Fibroblast of lung (primary cell): ENCODE measurements at regions not wholly inside any gene's neighbourhood (a gene's known extent, or its start where the extent isn't known, plus 50 kb on each side); places are given as distances from the start of the nearest gene placed in this dataset.

Source experiments
- DNase-seq, 2 donors: peaks; one replicate each; pipeline versions ENCODE4 v3.0.0 to v3.0.0-alpha.2; 2010; ENCODE audit warnings: low read depth in 2 of 2
- H2AFZ ChIP-seq: 2 replicates; pipeline ENCODE4 v1.5.1; 2012; ENCODE audit warnings: low read length, control low read depth, inconsistent platforms
- H3K27ac ChIP-seq: 2 replicates; pipeline ENCODE4 v1.5.1; 2011; ENCODE audit warnings: low read length, control low read depth; ENCODE audit not compliant: insufficient read depth
- H3K27me3 ChIP-seq: 2 replicates; pipeline ENCODE4 v1.5.1; 2011; ENCODE audit warnings: mild to moderate bottlenecking, low read length; ENCODE audit not compliant: control insufficient read depth, insufficient read depth
- H3K36me3 ChIP-seq: 2 replicates; pipeline ENCODE4 v1.5.1; 2011; ENCODE audit warnings: low read length; ENCODE audit not compliant: control insufficient read depth, insufficient read depth
- H3K4me1 ChIP-seq: 2 replicates; pipeline ENCODE4 v1.5.1; 2011; ENCODE audit warnings: low read length; ENCODE audit not compliant: control insufficient read depth, insufficient read depth; ENCODE audit errors: extremely low read depth
- H3K4me2 ChIP-seq: 2 replicates; pipeline ENCODE4 v1.5.1; 2011; ENCODE audit warnings: low read length, control low read depth; ENCODE audit not compliant: insufficient read depth; ENCODE audit errors: extremely low read depth
- H3K4me3 ChIP-seq, 4 experiments: fragments of 200-600 bp in 1 of 4; sonication (generic) in 1 of 4; replicated peaks in 1 of 4; 2 replicates each; pipeline ENCODE4 v1.5.1; 2011 to 2016; ENCODE audit warnings: low read length in 4 of 4, low read depth in 3 of 4, mild to moderate bottlenecking in 3 of 4, control low read depth in 2 of 4, inconsistent platforms in 1 of 4, mixed read lengths in 1 of 4; ENCODE audit not compliant: insufficient read depth in 1 of 4; ENCODE audit errors: control extremely low read depth in 1 of 4
- H3K79me2 ChIP-seq: 2 replicates; pipeline ENCODE4 v1.5.1; 2012; ENCODE audit warnings: mild to moderate bottlenecking, low read length, inconsistent platforms; ENCODE audit not compliant: control insufficient read depth, insufficient read depth
- H3K9ac ChIP-seq: 2 replicates; pipeline ENCODE4 v1.5.1; 2011; ENCODE audit warnings: mild to moderate bottlenecking, low read length, control low read depth; ENCODE audit not compliant: insufficient read depth
- H3K9me3 ChIP-seq: 2 replicates; pipeline ENCODE4 v1.5.1; 2012; ENCODE audit warnings: low read depth, low read length; ENCODE audit not compliant: control insufficient read depth, insufficient read depth
- H4K20me1 ChIP-seq: 2 replicates; pipeline ENCODE4 v1.5.1; 2011; ENCODE audit warnings: low read length; ENCODE audit not compliant: control insufficient read depth, insufficient read depth; ENCODE audit errors: extremely low read depth
- CTCF ChIP-seq, 2 donors: IDR thresholded peaks in 1 of 2; conservative IDR thresholded peaks in 1 of 2; 1 replicate in 1 of 2; 2 replicates in 1 of 2; pipeline ENCODE4 v1.5.1; 2011 to 2012; ENCODE audit warnings: low read length in 2 of 2, control low read depth in 1 of 2, inconsistent platforms in 1 of 2, low read depth in 1 of 2, mild to moderate bottlenecking in 1 of 2
- EZH2 ChIP-seq: IDR thresholded peaks from 2 replicates; pipeline ENCODE4 v1.5.1; 2012; ENCODE audit warnings: low read length, control low read depth, mild to moderate bottlenecking; ENCODE audit errors: missing control alignments

- H4K20me1 ChIP-seq, result no peaks in the 10 kb centered on the region
- no peak overlapping the region for H3K9ac ChIP-seq
- no peaks in the 10 kb centered on the region for H3K36me3 ChIP-seq
- no peak overlapping the region for H3K27ac ChIP-seq
- H3K27me3 ChIP-seq, result no peaks in the 10 kb centered on the region
- TF ChIP-seq CTCF (conservative IDR thresholded peaks at IDR 0.05 in 1 of 2, IDR thresholded peaks at IDR 0.05 in 1 of 2; ENCODE audit: low read depth in 1 of 2, low read length in 2 of 2) (no peak), EZH2 (no peak)
- no peak overlapping the region for H3K4me3 ChIP-seq
- H2AFZ ChIP-seq, result no peak overlapping the region
- no peaks in the 10 kb centered on the region for H3K9me3 ChIP-seq
- no peak for DNase-seq
- no peaks in the 10 kb centered on the region for H3K4me1 ChIP-seq
- H3K4me2 ChIP-seq, result no peak overlapping the region
- no peaks in the 10 kb centered on the region for H3K79me2 ChIP-seq
These were observed 348.3 kb downstream of the FRK start for GRCh38 chr6:115712291-115712961.

GRCh38 chr6:115708850-115709249, 351.8 kb downstream of the FRK start:
- H3K79me2 ChIP-seq, result no peaks in the 10 kb centered on the region
- H3K4me1 ChIP-seq, result no peaks in the 10 kb centered on the region
- H2AFZ ChIP-seq, result no peak overlapping the region
- no peak overlapping the region for H3K9ac ChIP-seq
- no peak overlapping the region for H3K4me3 ChIP-seq
- no peaks in the 10 kb centered on the region for H4K20me1 ChIP-seq
- no peak overlapping the region for H3K4me2 ChIP-seq
- H3K36me3 ChIP-seq, result no peaks in the 10 kb centered on the region
- DNase-seq, result no peak
- no peak overlapping the region for H3K27ac ChIP-seq
- H3K27me3 ChIP-seq, result no peaks in the 10 kb centered on the region
- no peaks in the 10 kb centered on the region for H3K9me3 ChIP-seq
- TF ChIP-seq CTCF (conservative IDR thresholded peaks at IDR 0.05 in 1 of 2, IDR thresholded peaks at IDR 0.05 in 1 of 2; ENCODE audit: low read depth in 1 of 2, low read length in 2 of 2) (no peak), EZH2 (no peak)

GRCh38 chr6:115706981-115707380, 353.7 kb downstream of the FRK start:
- Histone ChIP-seq H3K4me3 (no peak overlapping the region), H2AFZ (no peak overlapping the region), H3K79me2 (no peaks in the 10 kb centered on the region), H3K4me2 (no peak overlapping the region), H3K36me3 (no peaks in the 10 kb centered on the region), H3K27ac (no peak overlapping the region), H3K9ac (no peak overlapping the region), H3K27me3 (no peaks in the 10 kb centered on the region), H3K4me1 (no peaks in the 10 kb centered on the region), H3K9me3 (no peaks in the 10 kb centered on the region), H4K20me1 (no peaks in the 10 kb centered on the region)
- TF ChIP-seq EZH2 (no peak), CTCF (conservative IDR thresholded peaks at IDR 0.05 in 1 of 2, IDR thresholded peaks at IDR 0.05 in 1 of 2; ENCODE audit: low read depth in 1 of 2, low read length in 2 of 2) (no peak)
- DNase-seq, result no peak
